ENCODE measurements at regions not wholly inside any gene's neighbourhood (a gene's known extent, or its start where the extent isn't known, plus 50 kb on each side); places are given as distances from the start of the nearest gene placed in this dataset.

GRCh38 chr5:60147791-60148190, 254.3 kb upstream of the PDE4D start:
- DNase-seq (ENCODE audit: insufficient read length, low spot score) (no peak), FAIRE-seq (no peak)
- TF ChIP-seq PAX5 (IDR thresholded peaks at IDR 0.05; ENCODE audit: insufficient read depth, low read length, severe bottlenecking): no peak
- no peak for TF ChIP-seq SPI1 (IDR thresholded peaks at IDR 0.05; ENCODE audit: low read depth, low read length)
- TF ChIP-seq POU2F2 (IDR thresholded peaks at IDR 0.05; ENCODE audit: low read depth, low read length): no peak
- TF ChIP-seq POLR2A (IDR thresholded peaks at IDR 0.05; ENCODE audit: low read depth, low read length): no peak
- no peak for TF ChIP-seq POLR2AphosphoS5 (IDR thresholded peaks at IDR 0.05; ENCODE audit: low read depth, low read length)
- TF ChIP-seq TAF1 (IDR thresholded peaks at IDR 0.05; ENCODE audit: low read depth, low read length): no peak

- TF ChIP-seq TAF1 (IDR thresholded peaks at IDR 0.05; ENCODE audit: low read depth, low read length) (no peak), POU2F2 (IDR thresholded peaks at IDR 0.05; ENCODE audit: low read depth, low read length) (no peak), PAX5 (IDR thresholded peaks at IDR 0.05; ENCODE audit: insufficient read depth, low read length, severe bottlenecking) (no peak), SPI1 (IDR thresholded peaks at IDR 0.05; ENCODE audit: low read depth, low read length) (no peak)
- no peak for FAIRE-seq
- no peak for DNase-seq (ENCODE audit: insufficient read length, low spot score)
These were observed 250.5 kb upstream of the PDE4D start for GRCh38 chr5:60143942-60144549.

- no peak for TF ChIP-seq POLR2AphosphoS5 (IDR thresholded peaks at IDR 0.05; ENCODE audit: low read depth, low read length)
- TF ChIP-seq TAF1 (IDR thresholded peaks at IDR 0.05; ENCODE audit: low read depth, low read length): no peak
- no peak for TF ChIP-seq POLR2A (IDR thresholded peaks at IDR 0.05; ENCODE audit: low read depth, low read length)
- TF ChIP-seq SPI1 (IDR thresholded peaks at IDR 0.05; ENCODE audit: low read depth, low read length): no peak
- no peak for TF ChIP-seq PAX5 (IDR thresholded peaks at IDR 0.05; ENCODE audit: insufficient read depth, low read length, severe bottlenecking)
- TF ChIP-seq POU2F2 (IDR thresholded peaks at IDR 0.05; ENCODE audit: low read depth, low read length): no peak
- no peak for DNase-seq (ENCODE audit: insufficient read length, low spot score)
- FAIRE-seq: no peak
These were observed 247.6 kb upstream of the PDE4D start for GRCh38 chr5:60141119-60141518.

- DNase-seq (ENCODE audit: insufficient read length, low spot score) (no peak), FAIRE-seq (no peak)
- TF ChIP-seq TAF1 (IDR thresholded peaks at IDR 0.05; ENCODE audit: low read depth, low read length) (no peak), POLR2A (IDR thresholded peaks at IDR 0.05; ENCODE audit: low read depth, low read length) (no peak), SPI1 (IDR thresholded peaks at IDR 0.05; ENCODE audit: low read depth, low read length) (no peak), POLR2AphosphoS5 (IDR thresholded peaks at IDR 0.05; ENCODE audit: low read depth, low read length) (no peak), POU2F2 (IDR thresholded peaks at IDR 0.05; ENCODE audit: low read depth, low read length) (no peak)
These were observed 243.3 kb upstream of the PDE4D start for GRCh38 chr5:60136841-60137240.

GRCh38 chr5:60131504-60131903, 238.0 kb upstream of the PDE4D start:
- FAIRE-seq (no peak), DNase-seq (ENCODE audit: insufficient read length, low spot score) (no peak)
- TF ChIP-seq SPI1 (IDR thresholded peaks at IDR 0.05; ENCODE audit: low read depth, low read length): no peak

- FAIRE-seq: no peak
- no peak for DNase-seq (ENCODE audit: insufficient read length, low spot score)
- TF ChIP-seq PAX5 (IDR thresholded peaks at IDR 0.05; ENCODE audit: insufficient read depth, low read length, severe bottlenecking): no peak
- TF ChIP-seq SPI1 (IDR thresholded peaks at IDR 0.05; ENCODE audit: low read depth, low read length): no peak
- TF ChIP-seq TAF1 (IDR thresholded peaks at IDR 0.05; ENCODE audit: low read depth, low read length): no peak
- TF ChIP-seq POLR2AphosphoS5 (IDR thresholded peaks at IDR 0.05; ENCODE audit: low read depth, low read length): no peak
- TF ChIP-seq POU2F2 (IDR thresholded peaks at IDR 0.05; ENCODE audit: low read depth, low read length): no peak
- no peak for TF ChIP-seq POLR2A (IDR thresholded peaks at IDR 0.05; ENCODE audit: low read depth, low read length)
These were observed 232.1 kb upstream of the PDE4D start for GRCh38 chr5:60125636-60126035.

- DNase-seq (ENCODE audit: insufficient read length, low spot score): no peak
- TF ChIP-seq POLR2AphosphoS5 (IDR thresholded peaks at IDR 0.05; ENCODE audit: low read depth, low read length) (no peak), POU2F2 (IDR thresholded peaks at IDR 0.05; ENCODE audit: low read depth, low read length) (no peak)
- no peak for FAIRE-seq
These were observed 209.6 kb upstream of the PDE4D start for GRCh38 chr5:60102961-60103693.

GRCh38 chr5:60101573-60101972, 208.0 kb upstream of the PDE4D start:
- FAIRE-seq (no peak), DNase-seq (ENCODE audit: insufficient read length, low spot score) (no peak)
- TF ChIP-seq PAX5 (IDR thresholded peaks at IDR 0.05; ENCODE audit: insufficient read depth, low read length, severe bottlenecking) (no peak), SPI1 (IDR thresholded peaks at IDR 0.05; ENCODE audit: low read depth, low read length) (no peak)

GRCh38 chr5:60092671-60093422, 199.3 kb upstream of the PDE4D start:
- no peak for DNase-seq (ENCODE audit: insufficient read length, low spot score)
- no peak for FAIRE-seq
- no peak for TF ChIP-seq POLR2A (IDR thresholded peaks at IDR 0.05; ENCODE audit: low read depth, low read length)
- no peak for TF ChIP-seq POLR2AphosphoS5 (IDR thresholded peaks at IDR 0.05; ENCODE audit: low read depth, low read length)
- TF ChIP-seq SPI1 (IDR thresholded peaks at IDR 0.05; ENCODE audit: low read depth, low read length): no peak
- no peak for TF ChIP-seq POU2F2 (IDR thresholded peaks at IDR 0.05; ENCODE audit: low read depth, low read length)
- no peak for TF ChIP-seq TAF1 (IDR thresholded peaks at IDR 0.05; ENCODE audit: low read depth, low read length)
- TF ChIP-seq PAX5 (IDR thresholded peaks at IDR 0.05; ENCODE audit: insufficient read depth, low read length, severe bottlenecking): no peak

- FAIRE-seq (no peak), DNase-seq (ENCODE audit: insufficient read length, low spot score) (no peak)
These were observed 193.1 kb upstream of the PDE4D start for GRCh38 chr5:60086583-60086982.

More at GRCh38 chr5:60086583-60086982, 193.1 kb upstream of the PDE4D start:
- TF ChIP-seq TAF1 (IDR thresholded peaks at IDR 0.05; ENCODE audit: low read depth, low read length): no peak
- TF ChIP-seq POLR2AphosphoS5 (IDR thresholded peaks at IDR 0.05; ENCODE audit: low read depth, low read length): no peak
- TF ChIP-seq POLR2A (IDR thresholded peaks at IDR 0.05; ENCODE audit: low read depth, low read length): no peak
- TF ChIP-seq SPI1 (IDR thresholded peaks at IDR 0.05; ENCODE audit: low read depth, low read length): no peak
- TF ChIP-seq PAX5 (IDR thresholded peaks at IDR 0.05; ENCODE audit: insufficient read depth, low read length, severe bottlenecking): no peak
- TF ChIP-seq POU2F2 (IDR thresholded peaks at IDR 0.05; ENCODE audit: low read depth, low read length): no peak

Data from GM12891 (cell line).